Dermis microvascular lymphatic vessel endothelial cell (primary cell): ENCODE measurements at regions not wholly inside any gene's neighbourhood (a gene's known extent, or its start where the extent isn't known, plus 50 kb on each side); places are given as distances from the start of the nearest gene placed in this dataset.
"Not testable (repeated sequence)": the region's sequence is repeated elsewhere in the genome, so short reads cannot be mapped to it uniquely, and the experiment has no call there.

ENCODE experiments used
- DNase-seq, 2 donors: peaks; one replicate each; pipeline versions ENCODE4 v3.0.0 to v3.0.0-alpha.2; 2010; ENCODE audit warnings: low read depth in 2 of 2

GRCh38 chr15:57767481-57767880 is 61.0 kb downstream of the POLR2M start:
- no peak for DNase-seq

GRCh38 chr15:57769266-57769665 is 62.8 kb downstream of the POLR2M start:
- no peak for DNase-seq

GRCh38 chr15:57770495-57770894 is 64.0 kb downstream of the POLR2M start:
- no peak for DNase-seq

GRCh38 chr15:57772223-57772957 is 65.9 kb downstream of the POLR2M start:
- no peak for DNase-seq

- DNase-seq = no peak
Measured at GRCh38 chr15:57773051-57773450, 66.5 kb downstream of the POLR2M start.

GRCh38 chr15:57777003-57777402 is 70.5 kb downstream of the POLR2M start:
- no peak for DNase-seq

GRCh38 chr15:57780471-57780870 is 74.0 kb downstream of the POLR2M start:
- DNase-seq = no peak

- no peak for DNase-seq
Measured at GRCh38 chr15:57782731-57783130, 76.2 kb downstream of the POLR2M start.

- DNase-seq = peak in 1 of 2 donors; percentile 25
Measured at GRCh38 chr15:57784081-57784511, 77.6 kb downstream of the POLR2M start.

- no peak for DNase-seq
Measured at GRCh38 chr15:57785039-57785438, 78.5 kb downstream of the POLR2M start.

GRCh38 chr15:57785959-57786358 is 79.4 kb downstream of the POLR2M start:
- DNase-seq = peak in 1 of 2 donors; percentile 21

GRCh38 chr15:57789225-57789624 is 82.7 kb downstream of the POLR2M start:
- peak in 1 of 2 donors; percentile 8 for DNase-seq

GRCh38 chr15:57792724-57793449 is 86.4 kb downstream of the POLR2M start:
- DNase-seq = no peak

- no peak for DNase-seq
Measured at GRCh38 chr15:57795261-57795660, 88.7 kb downstream of the POLR2M start.

- DNase-seq = no peak
Measured at GRCh38 chr15:57796146-57796545, 89.6 kb downstream of the POLR2M start.

- DNase-seq = no peak
Measured at GRCh38 chr15:57797110-57797509, 90.6 kb downstream of the POLR2M start.

- peak in 1 of 2 donors; percentile 17 for DNase-seq
Measured at GRCh38 chr15:57797568-57798267, 91.2 kb downstream of the POLR2M start.

- DNase-seq = no peak
Measured at GRCh38 chr15:57806003-57806402, 99.5 kb downstream of the POLR2M start.

GRCh38 chr15:57809285-57809684 is 102.8 kb downstream of the POLR2M start:
- not testable (repeated sequence) for DNase-seq

GRCh38 chr15:57816599-57816998 is 110.1 kb downstream of the POLR2M start:
- no peak for DNase-seq

- DNase-seq = no peak
Measured at GRCh38 chr15:57819646-57820045, 113.1 kb downstream of the POLR2M start.

- peak in 1 of 2 donors; percentile 79 for DNase-seq
Measured at GRCh38 chr15:57820119-57820518, 113.6 kb downstream of the POLR2M start.
